Tibial nerve (tissue), 4 donors: ENCODE measurements at regions not wholly inside any gene's neighbourhood (a gene's known extent, or its start where the extent isn't known, plus 50 kb on each side); places are given as distances from the start of the nearest gene placed in this dataset.
A peak's percentile ranks its signal among the peaks of the same experiment; 100 is the strongest.

ENCODE experiments used
- DNase-seq, 2 donors: peaks; one replicate each; pipeline ENCODE4 v3.0.0-alpha.2; 2019; ENCODE audit warnings: low spot score in 2 of 2
- H3K27ac ChIP-seq, 4 donors: fragments of 200-600 bp; sonication (generic) in 3 of 4; one replicate each; pipeline ENCODE4 v1.5.1; 2017 to 2019; ENCODE audit warnings: mild to moderate bottlenecking in 1 of 4
- H3K27me3 ChIP-seq, 2 donors: fragments of 200-600 bp; sonication (generic) in 1 of 2; one replicate each; pipeline versions ENCODE4 v1.5.1 to v1.6.0; 2017 to 2019
- H3K36me3 ChIP-seq, 3 donors: fragments of 200-600 bp; sonication (generic); one replicate each; pipeline ENCODE4 v1.5.1; 2018 to 2019
- H3K4me1 ChIP-seq, 4 donors: fragments of 200-600 bp; sonication (generic) in 3 of 4; one replicate each; pipeline ENCODE4 v1.5.1; 2017 to 2019
- H3K4me3 ChIP-seq, 4 donors: fragments of 200-600 bp; sonication (generic) in 3 of 4; one replicate each; pipeline ENCODE4 v1.5.1; 2017 to 2019; ENCODE audit warnings: mild to moderate bottlenecking in 1 of 4, moderate library complexity in 1 of 4
- H3K9me3 ChIP-seq, 4 donors: fragments of 200-600 bp; sonication (generic) in 3 of 4; one replicate each; pipeline ENCODE4 v1.5.1; 2017 to 2019
- CTCF ChIP-seq, 5 experiments: fragments of 200-600 bp in 3 of 5; fragments of 450-650 bp in 2 of 5; sonication (generic) in 3 of 5; IDR thresholded peaks; one replicate each; pipeline ENCODE4 v1.5.1; 2016 to 2019; ENCODE audit warnings: antibody characterized with exemption in 5 of 5, mild to moderate bottlenecking in 3 of 5, moderate library complexity in 2 of 5
- EP300 ChIP-seq, 2 donors: sonication (generic); formaldehyde crosslinking; IDR thresholded peaks; one replicate each; pipeline ENCODE4 v1.6.1; 2017; ENCODE audit warnings: antibody characterized with exemption in 2 of 2, mild to moderate bottlenecking in 1 of 2
- POLR2A ChIP-seq, 2 donors: fragments of 450-650 bp; IDR thresholded peaks; one replicate each; pipeline ENCODE4 v1.6.1; 2017; ENCODE audit warnings: antibody characterized with exemption in 2 of 2, mild to moderate bottlenecking in 2 of 2, moderate library complexity in 2 of 2
- WGBS, 2 donors: methylation state at CpG; one replicate each; pipeline ENCODE4 v1.1.5; 2018; 5-methylcytosine and 5-hydroxymethylcytosine counted together

DNA sequence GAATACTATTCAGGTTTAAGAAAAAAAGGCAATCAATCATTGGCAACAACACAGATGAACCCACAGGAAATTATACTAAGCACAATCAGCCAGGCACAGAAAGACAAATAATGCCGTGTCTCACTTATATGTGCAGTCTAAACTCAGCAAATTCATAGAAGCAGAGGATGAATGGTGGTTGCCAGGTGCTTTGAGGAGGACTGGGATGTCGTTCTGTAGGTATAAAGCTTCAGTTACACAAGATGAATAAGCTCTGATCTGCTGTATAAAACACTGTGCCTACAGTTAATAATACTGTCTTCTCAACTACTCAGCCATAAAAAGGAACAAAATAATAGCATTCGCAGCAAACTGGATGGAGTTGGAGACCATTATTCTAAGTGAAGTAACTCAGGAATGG is 324.8 kb upstream of the HSFY2 start:
- no peaks in the 10 kb centered on the region for H3K4me1 ChIP-seq
- WGBS, 2 donors: 79% methylated on average over 3 of the region's 3 CpGs; no CpG with 5 or more reads in 1 of the 2 donors
- H3K36me3 ChIP-seq: no peaks in the 10 kb centered on the region
- TF ChIP-seq CTCF (IDR thresholded peaks at IDR 0.05) (no peak), EP300 (IDR thresholded peaks at IDR 0.05) (no peak)
- no peak overlapping the region for H3K4me3 ChIP-seq
- DNase-seq: no peak
- no peak overlapping the region for H3K27ac ChIP-seq
- H3K9me3 ChIP-seq: no peaks in the 10 kb centered on the region
- H3K27me3 ChIP-seq: no peaks in the 10 kb centered on the region

DNA sequence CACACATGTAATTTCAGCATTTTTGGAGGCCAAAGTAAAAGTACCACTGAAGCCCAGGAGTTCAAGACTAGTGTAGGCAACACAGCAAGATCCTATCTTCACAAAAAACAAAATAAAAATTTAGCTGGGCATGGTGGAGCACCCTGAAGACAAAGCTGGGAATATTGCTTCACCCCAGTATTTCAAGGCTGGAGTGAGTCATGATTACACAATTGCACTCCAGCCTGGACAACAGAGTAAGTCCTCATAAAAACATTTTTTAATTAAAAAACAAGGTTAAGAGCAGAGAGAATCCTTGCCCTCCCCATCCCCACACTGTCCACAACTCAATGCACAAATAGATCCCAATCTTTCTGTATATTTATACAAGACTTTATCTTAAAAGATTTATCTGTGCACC is 321.9 kb upstream of the HSFY2 start:
- no peak for DNase-seq
- no peaks in the 10 kb centered on the region for H3K9me3 ChIP-seq

DNA sequence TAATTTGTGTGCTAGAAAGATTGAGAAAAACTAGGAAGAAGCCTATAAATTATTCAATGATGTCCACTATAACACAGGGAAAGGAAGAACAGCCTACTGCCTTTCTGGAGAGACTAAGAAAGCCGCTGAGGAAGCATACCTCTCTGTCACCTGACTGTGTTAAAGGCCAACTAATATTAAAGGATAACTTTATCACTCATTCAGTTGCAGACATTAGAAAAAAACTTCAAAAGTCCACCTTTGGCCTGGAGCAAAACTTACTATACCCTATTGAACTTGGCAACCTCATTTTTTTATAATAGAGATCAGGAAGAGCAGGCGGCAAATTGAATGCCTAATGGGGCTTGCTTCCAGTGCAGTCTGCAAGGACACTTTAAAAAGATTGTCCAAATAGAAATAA is 309.5 kb upstream of the HSFY2 start:
- Histone ChIP-seq H3K27ac (no peak overlapping the region), H3K4me1 (peaks cover 0 to 2% (median 0%) of the 10 kb centered on the region in 4 donors), H3K36me3 (no peaks in the 10 kb centered on the region), H3K4me3 (no peak overlapping the region), H3K27me3 (no peaks in the 10 kb centered on the region), H3K9me3 (no peaks in the 10 kb centered on the region)
- TF ChIP-seq EP300 (IDR thresholded peaks at IDR 0.05): no peak
- TF ChIP-seq POLR2A (IDR thresholded peaks at IDR 0.05): no peak
- TF ChIP-seq CTCF (IDR thresholded peaks at IDR 0.05): no peak
- no peak for DNase-seq
- 96% methylated on average over 2 of the region's 2 CpGs; no CpG with 5 or more reads in 1 of the 2 donors for WGBS, 2 donors

More for the DNA sequence above, 321.9 kb upstream of the HSFY2 start:
- no peak overlapping the region for H3K4me3 ChIP-seq
- TF ChIP-seq POLR2A (IDR thresholded peaks at IDR 0.05) (no peak), EP300 (IDR thresholded peaks at IDR 0.05) (no peak)
- no peaks in the 10 kb centered on the region for H3K36me3 ChIP-seq
- no peaks in the 10 kb centered on the region for H3K4me1 ChIP-seq
- H3K27me3 ChIP-seq: no peaks in the 10 kb centered on the region
- H3K27ac ChIP-seq: no peak overlapping the region

GRCh38 chrY:19077698-19078113 is 304.2 kb upstream of the HSFY2 start:
- TF ChIP-seq POLR2A (IDR thresholded peaks at IDR 0.05) (no peak), CTCF (IDR thresholded peaks at IDR 0.05) (no peak), EP300 (IDR thresholded peaks at IDR 0.05) (no peak)
- DNase-seq: peak in 1 of 2 donors; percentile 6
- H3K9me3 ChIP-seq: no peaks in the 10 kb centered on the region
- no peaks in the 10 kb centered on the region for H3K36me3 ChIP-seq
- peak overlapping the region in 2 of 4 donors; percentile 79 to 86 for H3K27ac ChIP-seq
- no peaks in the 10 kb centered on the region for H3K27me3 ChIP-seq
- peak overlapping the region in 2 of 4 donors; percentile 48 to 70 for H3K4me3 ChIP-seq
- H3K4me1 ChIP-seq: peaks cover 0 to 4% (median 0%) of the 10 kb centered on the region in 4 donors
- WGBS, 2 donors: 23% methylated on average over 7 of the region's 37 CpGs; no CpG with 5 or more reads in 1 of the 2 donors

GRCh38 chrY:19076846-19077697 is 303.5 kb upstream of the HSFY2 start:
- H3K27me3 ChIP-seq: no peaks in the 10 kb centered on the region
- DNase-seq: peak; percentile 15 to 40
- no peaks in the 10 kb centered on the region for H3K36me3 ChIP-seq
- peak overlapping the region in 2 of 4 donors; percentile 48 to 70 for H3K4me3 ChIP-seq
- peaks cover 0 to 4% (median 0%) of the 10 kb centered on the region in 4 donors for H3K4me1 ChIP-seq
- no peaks in the 10 kb centered on the region for H3K9me3 ChIP-seq
- WGBS, 2 donors: 0% methylated on average over 7 of the region's 69 CpGs; no CpG with 5 or more reads in 1 of the 2 donors
- peak overlapping the region in 2 of 4 donors; percentile 79 to 86 for H3K27ac ChIP-seq
- TF ChIP-seq EP300 (IDR thresholded peaks at IDR 0.05) (no peak), POLR2A (IDR thresholded peaks at IDR 0.05) (no peak), CTCF (IDR thresholded peaks at IDR 0.05) (no peak)
